KOPT-K1 (cell line): ENCODE measurements at regions not wholly inside any gene's neighbourhood (a gene's known extent, or its start where the extent isn't known, plus 50 kb on each side); places are given as distances from the start of the nearest gene placed in this dataset.

Experiments
- H3K27ac ChIP-seq: fragments of 200-600 bp; sonication (generic); 2 replicates; pipeline ENCODE4 v1.5.1; 2016; ENCODE audit warnings: antibody characterized with exemption, mild to moderate bottlenecking, low read depth, low read length; ENCODE audit not compliant: poor library complexity, severe bottlenecking
- H3K36me3 ChIP-seq: fragments of 200-600 bp; sonication (generic); 2 replicates; pipeline ENCODE4 v1.5.1; 2017; ENCODE audit warnings: antibody characterized with exemption, mild to moderate bottlenecking, low read length, moderate library complexity; ENCODE audit not compliant: insufficient read depth
- H3K9me3 ChIP-seq: fragments of 200-600 bp; sonication (generic); 2 replicates; pipeline ENCODE4 v1.5.1; 2017; ENCODE audit warnings: antibody characterized with exemption, low read length, mild to moderate bottlenecking; ENCODE audit not compliant: insufficient read depth, poor library complexity, severe bottlenecking

DNA sequence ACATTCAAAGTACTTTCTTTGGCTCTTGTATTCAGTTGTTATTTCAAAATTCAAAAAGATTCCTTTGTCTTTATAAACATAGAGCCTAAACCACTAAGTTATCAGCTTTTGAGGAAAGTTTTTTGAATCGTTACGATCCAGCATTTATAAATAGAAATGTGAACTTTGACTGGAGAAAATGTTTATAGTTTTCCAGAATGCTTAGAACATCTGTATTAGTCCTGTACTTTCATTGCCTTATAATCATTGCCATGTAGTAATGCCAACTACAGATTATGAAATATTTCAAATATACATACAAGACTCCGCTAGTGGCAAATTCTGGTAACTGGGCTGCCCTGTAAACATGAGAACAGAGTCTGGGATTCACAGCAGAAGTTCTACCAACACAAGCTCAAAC lies 191.3 kb upstream of the PRKCQ start:
- no peaks in the 10 kb centered on the region for H3K9me3 ChIP-seq
- no peaks in the 10 kb centered on the region for H3K36me3 ChIP-seq
- no peak overlapping the region for H3K27ac ChIP-seq

DNA sequence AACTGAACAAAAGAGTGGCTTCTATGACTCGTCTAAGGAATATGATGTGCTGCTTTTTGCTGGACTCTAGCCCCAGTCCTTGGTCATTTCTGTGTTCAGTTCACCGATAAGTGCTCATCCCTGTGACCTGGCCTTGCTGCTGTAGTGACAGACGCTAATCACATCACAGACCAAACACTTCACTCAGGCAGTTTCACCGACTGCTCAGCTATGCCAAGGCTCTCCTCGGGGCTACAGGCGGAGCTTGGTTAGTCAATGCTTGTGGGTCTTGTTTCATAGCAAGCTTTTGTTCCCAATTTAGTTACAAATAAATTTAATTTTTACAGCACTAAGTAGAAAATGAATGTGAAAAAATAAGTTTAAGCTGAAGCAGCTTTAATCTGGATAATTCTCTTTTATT lies 190.8 kb upstream of the PRKCQ start:
- Histone ChIP-seq H3K9me3 (no peaks in the 10 kb centered on the region), H3K27ac (no peak overlapping the region), H3K36me3 (no peaks in the 10 kb centered on the region)

DNA sequence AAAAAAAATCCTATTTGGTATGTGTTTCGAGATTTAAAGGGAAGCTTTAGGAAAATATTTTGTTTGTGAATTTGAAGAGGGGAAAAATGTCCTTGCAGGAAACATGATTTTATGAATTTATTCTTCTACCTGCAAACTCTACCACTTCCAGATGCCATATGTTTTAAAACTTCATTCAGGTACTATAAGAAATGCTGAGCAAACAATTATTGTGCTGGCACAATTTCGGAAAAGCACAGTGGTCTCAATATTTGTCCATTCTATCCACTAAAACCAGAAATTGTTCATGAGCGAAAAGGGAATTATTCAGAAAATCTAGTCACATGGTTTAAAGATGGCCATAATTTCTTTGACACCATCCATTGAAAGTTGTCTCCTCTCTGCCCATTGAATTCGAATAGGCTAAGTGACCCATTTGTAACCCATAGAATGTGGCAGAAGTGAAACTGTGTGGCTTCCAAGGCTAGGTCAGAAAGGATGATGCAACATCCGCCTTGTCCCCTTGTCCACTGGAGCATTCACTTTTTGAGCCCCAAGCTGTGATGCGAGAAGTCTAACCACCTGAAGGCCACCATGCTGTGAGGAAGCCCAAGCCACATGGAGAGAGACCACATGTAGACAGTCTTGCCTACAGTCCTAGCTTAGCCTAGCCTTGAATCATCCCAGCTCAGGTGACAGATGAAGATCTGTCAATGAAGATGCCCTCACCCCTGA lies 189.8 kb upstream of the PRKCQ start:
- H3K36me3 ChIP-seq = no peaks in the 10 kb centered on the region
- H3K27ac ChIP-seq = no peak overlapping the region
- no peaks in the 10 kb centered on the region for H3K9me3 ChIP-seq

DNA sequence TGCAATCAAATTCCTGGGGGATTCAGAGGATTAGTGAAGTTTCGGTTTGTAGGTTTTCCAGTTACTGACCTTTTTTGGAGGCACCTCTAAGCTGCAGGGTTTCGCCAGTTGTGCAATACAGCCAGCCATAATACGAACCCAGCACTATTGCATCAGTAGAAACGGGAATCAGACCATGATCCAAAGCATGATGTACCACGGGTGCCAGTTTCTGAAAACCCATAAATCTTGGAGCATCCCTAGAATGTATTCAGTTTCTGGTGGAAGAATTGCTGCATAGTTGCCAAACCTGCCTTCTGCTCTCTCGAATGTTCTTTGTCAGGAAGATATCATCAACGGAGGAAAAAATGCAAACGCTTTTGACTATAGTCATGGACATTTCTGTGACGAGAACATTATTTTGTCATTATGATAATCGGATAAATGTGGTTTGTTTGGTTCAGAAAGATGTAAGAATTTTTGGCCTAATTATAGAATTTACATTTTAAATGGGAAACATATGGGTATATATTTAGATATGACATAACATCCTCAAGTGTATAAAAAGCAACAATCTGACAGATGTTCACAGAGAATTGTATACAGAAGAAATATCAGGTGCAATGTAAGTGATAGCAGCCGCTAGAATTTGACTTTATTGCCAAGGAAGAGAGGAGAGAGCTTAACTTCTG lies 186.2 kb upstream of the PRKCQ start:
- no peaks in the 10 kb centered on the region for H3K9me3 ChIP-seq
- no peak overlapping the region for H3K27ac ChIP-seq
- no peaks in the 10 kb centered on the region for H3K36me3 ChIP-seq

DNA sequence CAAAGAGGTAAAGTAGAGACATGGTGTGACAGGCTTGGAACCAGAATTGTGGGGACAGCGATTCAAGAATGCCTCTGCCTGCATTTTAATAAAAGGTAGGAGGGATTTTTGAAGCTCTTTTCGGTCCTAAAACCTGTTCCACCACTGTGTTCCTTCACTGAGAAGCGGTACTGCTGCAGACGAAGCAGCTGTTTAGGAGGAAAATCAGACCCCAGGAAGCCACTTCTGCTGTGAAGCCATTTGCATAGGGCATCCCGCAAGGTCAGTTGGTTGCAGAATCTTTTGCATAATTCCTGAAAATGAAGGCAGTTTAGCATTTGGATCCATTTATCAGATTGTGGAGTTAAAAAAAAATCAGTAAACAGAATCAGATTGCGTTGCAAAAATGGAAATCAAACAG lies 183.3 kb upstream of the PRKCQ start:
- Histone ChIP-seq H3K27ac (no peak overlapping the region), H3K9me3 (peaks cover 5% of the 10 kb centered on the region), H3K36me3 (no peaks in the 10 kb centered on the region)

DNA sequence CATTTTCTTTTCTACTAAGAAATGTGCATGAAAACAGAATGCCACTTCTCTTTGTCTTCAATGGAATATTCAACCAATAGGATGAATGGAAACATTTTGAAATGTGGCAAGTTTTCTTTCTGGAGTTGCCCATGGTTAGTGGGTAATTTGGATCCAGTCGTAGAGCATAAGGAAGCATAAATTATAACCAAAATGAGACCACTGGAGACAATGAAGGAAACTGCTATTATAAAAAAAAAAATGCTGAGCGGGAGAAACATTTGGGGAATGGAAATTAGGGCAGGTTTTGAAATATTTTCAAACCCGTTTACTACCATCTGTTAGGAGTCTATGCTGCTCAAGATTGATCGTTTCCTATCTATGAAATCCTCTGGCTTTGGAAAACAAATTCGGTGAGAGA lies 182.9 kb upstream of the PRKCQ start:
- Histone ChIP-seq H3K36me3 (no peaks in the 10 kb centered on the region), H3K9me3 (peaks cover 5% of the 10 kb centered on the region), H3K27ac (no peak overlapping the region)

DNA sequence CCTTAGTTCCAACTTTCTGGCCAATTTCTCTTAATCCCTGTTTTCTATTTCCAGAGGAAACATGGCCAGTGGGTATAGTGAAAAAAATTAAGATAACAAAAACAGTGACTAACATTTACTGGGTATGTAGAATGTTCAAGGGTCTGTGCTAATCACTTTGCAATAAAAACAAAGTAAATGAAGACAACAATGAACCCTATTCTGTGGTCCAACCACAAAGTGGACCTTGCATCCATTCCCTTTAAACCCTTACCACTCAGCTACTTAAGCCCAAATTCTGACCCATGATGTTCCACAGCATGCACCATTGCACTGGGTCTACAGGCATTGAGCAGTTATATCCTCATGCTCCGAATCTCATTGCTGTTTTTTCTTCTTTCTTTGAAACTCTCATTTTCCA lies 179.9 kb upstream of the PRKCQ start:
- Histone ChIP-seq H3K36me3 (no peaks in the 10 kb centered on the region), H3K9me3 (peaks cover 5% of the 10 kb centered on the region), H3K27ac (no peak overlapping the region)

DNA sequence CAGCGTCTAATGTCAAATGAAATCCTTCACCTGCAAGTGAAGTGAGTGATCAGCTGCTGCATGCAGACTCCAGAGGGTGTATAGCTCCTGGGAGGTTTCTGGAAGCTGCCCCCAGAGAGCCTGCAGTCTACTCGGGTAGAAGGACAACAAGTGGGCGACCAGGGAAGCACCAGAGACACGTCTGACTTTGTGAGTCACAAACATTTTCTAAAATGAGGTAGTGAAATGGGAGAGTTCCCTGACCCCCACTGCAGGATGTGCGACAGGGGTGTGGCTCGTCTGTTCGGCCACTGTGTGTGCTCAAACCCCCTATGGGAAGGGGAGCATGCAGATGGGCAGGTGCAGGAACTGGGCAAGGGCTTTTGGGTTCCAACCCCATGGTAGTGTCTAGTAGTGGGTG lies 177.1 kb upstream of the PRKCQ start:
- Histone ChIP-seq H3K36me3 (no peaks in the 10 kb centered on the region), H3K9me3 (peaks cover 5% of the 10 kb centered on the region), H3K27ac (no peak overlapping the region)

DNA sequence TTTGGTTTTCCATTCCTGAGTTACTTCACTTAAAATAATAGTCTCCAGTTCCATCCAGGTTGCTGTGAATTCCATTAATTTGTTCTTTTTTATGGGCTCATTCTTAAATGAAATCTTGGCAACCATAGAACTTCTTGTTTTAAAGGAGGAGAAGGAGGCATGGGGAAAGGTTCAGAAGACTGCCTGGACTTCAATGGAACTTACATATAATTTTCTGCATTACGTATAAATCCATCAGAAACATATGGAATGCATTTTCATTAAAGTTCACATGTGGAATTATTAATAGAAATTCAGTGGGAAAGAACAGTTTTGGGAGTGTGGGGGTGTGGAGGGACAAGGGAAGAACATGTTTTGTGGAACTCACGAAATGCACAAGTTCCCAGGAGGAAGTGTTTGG lies 176.6 kb upstream of the PRKCQ start:
- H3K9me3 ChIP-seq = peaks cover 5% of the 10 kb centered on the region
- H3K27ac ChIP-seq = no peak overlapping the region
- no peaks in the 10 kb centered on the region for H3K36me3 ChIP-seq

DNA sequence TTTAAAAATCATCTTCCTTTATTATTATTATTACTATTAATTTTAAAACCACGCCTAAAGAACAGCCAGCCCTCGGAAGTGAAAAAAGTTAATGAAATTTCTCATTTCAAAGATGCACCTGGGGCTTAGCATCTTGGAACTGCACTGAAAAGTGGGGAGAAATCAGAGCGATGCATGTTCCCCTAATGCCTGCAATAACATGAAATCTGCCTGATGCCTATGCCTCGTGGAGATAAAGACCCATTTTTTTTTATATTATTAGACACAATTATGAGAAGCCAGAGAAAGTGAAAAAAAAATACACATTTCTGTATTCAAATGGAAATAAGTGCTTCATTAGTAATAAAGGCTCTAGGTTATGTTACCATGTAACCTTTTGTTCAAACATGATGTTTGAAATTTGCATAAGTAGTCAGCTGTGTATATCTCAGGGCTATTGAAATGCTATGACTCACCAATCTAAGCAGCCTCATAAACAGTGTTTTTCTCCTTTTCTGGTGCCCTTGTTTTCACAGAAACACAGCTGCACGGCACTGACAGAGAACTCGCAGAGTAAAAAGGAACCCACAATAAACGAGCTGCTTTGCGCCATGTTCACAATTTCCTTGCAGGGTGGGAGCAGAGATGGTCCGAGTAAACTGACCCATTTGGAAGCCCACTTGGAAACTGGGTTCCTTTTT lies 175.8 kb upstream of the PRKCQ start:
- Histone ChIP-seq H3K27ac (no peak overlapping the region), H3K9me3 (peaks cover 5% of the 10 kb centered on the region), H3K36me3 (no peaks in the 10 kb centered on the region)

DNA sequence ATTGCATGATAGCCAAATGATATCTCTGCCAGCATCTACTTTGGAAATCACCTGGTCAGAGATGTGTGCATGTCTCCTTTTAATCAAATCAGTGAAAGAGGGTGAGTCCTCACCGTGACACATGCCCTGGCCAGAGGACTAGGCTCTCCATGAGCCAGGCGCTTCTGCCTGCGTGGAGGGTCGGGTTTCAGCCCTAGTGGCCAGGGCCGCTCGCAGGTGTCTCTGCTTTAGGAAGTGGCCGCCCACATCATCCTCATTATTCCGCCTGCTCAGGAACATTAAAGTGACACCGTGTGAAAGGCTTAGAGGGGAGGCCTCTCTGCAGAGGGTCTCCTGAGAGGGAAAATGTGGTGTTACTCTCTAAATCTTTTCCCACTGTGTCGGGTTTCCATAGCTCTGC lies 173.6 kb upstream of the PRKCQ start:
- H3K36me3 ChIP-seq = no peaks in the 10 kb centered on the region
- H3K27ac ChIP-seq = no peak overlapping the region
- H3K9me3 ChIP-seq = no peaks in the 10 kb centered on the region

DNA sequence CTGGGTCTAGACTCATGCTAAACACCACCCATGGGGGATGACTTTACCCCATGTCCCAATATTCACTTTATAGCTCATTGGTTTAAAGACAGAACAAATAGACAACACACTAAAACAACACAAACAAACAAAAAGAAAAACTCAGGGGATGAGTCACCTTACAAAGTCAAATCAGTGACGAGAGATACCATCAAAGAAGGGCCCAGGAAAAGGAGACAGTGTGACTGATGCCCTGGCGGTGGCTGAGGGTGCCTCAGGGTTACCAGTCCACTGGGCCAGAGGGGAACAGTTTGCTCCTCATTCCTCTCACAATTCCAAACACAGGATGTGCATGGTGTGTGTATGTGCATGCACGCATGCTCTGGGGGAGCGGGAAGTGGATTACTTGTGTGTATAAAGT lies 171.3 kb upstream of the PRKCQ start:
- Histone ChIP-seq H3K9me3 (no peaks in the 10 kb centered on the region), H3K36me3 (no peaks in the 10 kb centered on the region), H3K27ac (no peak overlapping the region)

DNA sequence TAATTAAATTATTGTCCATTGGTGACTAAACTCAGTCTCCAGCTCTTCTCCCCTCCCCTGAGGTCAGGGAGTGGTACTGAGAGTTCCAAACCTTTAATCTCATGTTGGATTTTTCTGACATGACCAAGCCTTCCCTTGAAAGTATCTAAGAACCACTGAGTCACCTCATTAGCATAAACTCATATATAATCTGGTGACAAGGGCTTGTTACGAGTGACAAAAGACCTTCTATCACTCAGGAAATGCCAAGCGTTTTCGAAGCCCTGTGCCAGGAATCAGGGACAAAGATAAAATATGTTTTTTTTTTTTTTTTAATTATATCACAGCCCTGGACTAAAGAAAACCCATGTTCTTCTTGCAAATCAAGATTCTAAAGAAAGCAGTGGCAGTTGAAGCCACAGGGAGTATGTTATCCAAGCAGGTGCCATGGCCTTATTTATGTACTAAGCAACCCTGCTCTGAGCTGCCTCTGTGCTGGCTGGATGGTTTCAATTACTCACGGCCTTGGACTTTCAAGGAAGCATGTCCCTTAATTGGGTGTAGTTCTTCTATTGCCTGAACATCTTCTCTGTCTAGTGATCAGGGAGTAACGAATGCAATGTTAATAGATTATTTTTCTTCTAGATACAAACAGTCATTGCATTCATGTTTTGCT lies 169.0 kb upstream of the PRKCQ start:
- H3K36me3 ChIP-seq = no peaks in the 10 kb centered on the region
- no peak overlapping the region for H3K27ac ChIP-seq
- H3K9me3 ChIP-seq = no peaks in the 10 kb centered on the region

DNA sequence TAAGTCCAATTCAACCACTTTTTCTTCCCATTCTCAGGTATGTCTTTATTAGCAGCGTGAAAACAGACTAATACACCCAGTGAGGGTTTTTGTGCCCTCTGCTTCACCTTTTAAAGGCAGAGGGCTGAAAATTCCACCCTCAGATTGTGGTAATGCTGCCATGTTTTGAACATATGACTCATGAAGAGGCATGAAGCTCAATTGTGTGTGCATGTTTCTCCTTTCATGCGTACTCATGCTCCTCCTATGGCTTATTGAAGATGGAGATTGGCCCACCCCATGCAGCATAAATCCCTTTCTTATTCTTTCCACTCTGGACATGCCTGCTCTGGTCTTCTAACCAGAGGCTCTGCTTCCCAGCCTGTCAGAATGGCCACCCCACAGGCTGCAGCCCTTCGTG lies 168.0 kb upstream of the PRKCQ start:
- Histone ChIP-seq H3K27ac (no peak overlapping the region), H3K9me3 (no peaks in the 10 kb centered on the region), H3K36me3 (no peaks in the 10 kb centered on the region)

DNA sequence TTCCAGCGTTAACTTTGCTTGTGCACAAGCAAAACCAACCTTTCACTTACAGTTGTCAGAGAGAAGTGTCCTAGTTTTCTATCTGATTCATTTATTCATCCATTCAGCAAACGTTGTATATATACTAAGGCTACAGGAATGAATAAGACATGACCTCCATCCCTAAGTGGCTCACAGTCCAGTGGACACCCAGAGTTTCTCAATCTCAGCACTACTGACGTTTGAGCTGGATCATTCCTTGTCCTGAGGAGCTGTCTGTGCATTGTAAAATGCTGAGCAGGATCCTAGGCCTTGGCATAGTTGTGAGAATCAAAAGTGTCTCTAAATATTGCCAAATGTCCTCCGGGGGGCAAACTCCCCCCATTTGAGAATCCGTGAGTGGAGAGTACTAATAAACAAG lies 166.7 kb upstream of the PRKCQ start:
- H3K27ac ChIP-seq = no peak overlapping the region
- no peaks in the 10 kb centered on the region for H3K36me3 ChIP-seq
- no peaks in the 10 kb centered on the region for H3K9me3 ChIP-seq
